BE2C (cell line): ENCODE measurements at regions not wholly inside any gene's neighbourhood (a gene's known extent, or its start where the extent isn't known, plus 50 kb on each side); places are given as distances from the start of the nearest gene placed in this dataset.

Source experiments
- DNase-seq: peaks from one replicate; pipeline ENCODE4 v3.0.0-alpha.2; 2020
- H3K27me3 ChIP-seq: fragments of 250-450 bp; sonication (Bioruptor Pico); 2 replicates; pipeline ENCODE4 v1.5.1; 2020; ENCODE audit warnings: mild to moderate bottlenecking
- H3K36me3 ChIP-seq: fragments of 250-450 bp; sonication (Bioruptor Pico); 2 replicates; pipeline ENCODE4 v1.5.1; 2020; ENCODE audit warnings: mild to moderate bottlenecking
- H3K4me1 ChIP-seq: fragments of 250-450 bp; sonication (Bioruptor Pico); 2 replicates; pipeline ENCODE4 v1.5.1; 2020
- H3K4me3 ChIP-seq: 2 replicates; pipeline ENCODE4 v1.5.1; 2011; ENCODE audit warnings: low read depth, low read length
- H3K9me3 ChIP-seq: fragments of 250-450 bp; sonication (Bioruptor Pico); 2 replicates; pipeline ENCODE4 v1.5.1; 2020
- TF ChIP-seq, protein P1 (sequence below): IDR thresholded peaks from 2 replicates; pipeline ENCODE4 v1.5.1; 2012; ENCODE audit warnings: mild to moderate bottlenecking, low read depth, low read length

DNA sequence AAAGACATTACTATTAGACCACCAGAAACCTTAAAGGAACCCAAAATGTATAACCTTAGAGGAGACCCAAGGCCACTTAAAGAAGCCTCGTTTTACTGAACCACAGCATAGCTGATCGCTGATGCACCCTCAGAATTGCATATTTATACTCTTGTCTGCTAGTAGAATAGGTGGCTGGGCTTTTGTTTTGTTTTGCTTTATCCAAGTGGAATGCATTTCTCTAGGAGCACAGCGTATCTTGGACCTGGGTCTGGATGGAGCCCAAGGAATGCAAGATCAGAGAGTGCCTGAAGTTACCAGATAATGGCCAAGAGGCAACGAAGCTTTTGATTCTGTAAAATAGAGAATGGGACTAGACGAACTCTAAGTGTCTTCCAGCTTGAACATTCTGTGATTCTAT is 129.2 kb upstream of the COL8A1 start:
- Histone ChIP-seq H3K4me1 (no peaks in the 10 kb centered on the region), H3K4me3 (no peak overlapping the region), H3K27me3 (no peaks in the 10 kb centered on the region), H3K36me3 (no peaks in the 10 kb centered on the region), H3K9me3 (no peaks in the 10 kb centered on the region)
- DNase-seq, result no peak
- TF ChIP-seq, protein P1, sequence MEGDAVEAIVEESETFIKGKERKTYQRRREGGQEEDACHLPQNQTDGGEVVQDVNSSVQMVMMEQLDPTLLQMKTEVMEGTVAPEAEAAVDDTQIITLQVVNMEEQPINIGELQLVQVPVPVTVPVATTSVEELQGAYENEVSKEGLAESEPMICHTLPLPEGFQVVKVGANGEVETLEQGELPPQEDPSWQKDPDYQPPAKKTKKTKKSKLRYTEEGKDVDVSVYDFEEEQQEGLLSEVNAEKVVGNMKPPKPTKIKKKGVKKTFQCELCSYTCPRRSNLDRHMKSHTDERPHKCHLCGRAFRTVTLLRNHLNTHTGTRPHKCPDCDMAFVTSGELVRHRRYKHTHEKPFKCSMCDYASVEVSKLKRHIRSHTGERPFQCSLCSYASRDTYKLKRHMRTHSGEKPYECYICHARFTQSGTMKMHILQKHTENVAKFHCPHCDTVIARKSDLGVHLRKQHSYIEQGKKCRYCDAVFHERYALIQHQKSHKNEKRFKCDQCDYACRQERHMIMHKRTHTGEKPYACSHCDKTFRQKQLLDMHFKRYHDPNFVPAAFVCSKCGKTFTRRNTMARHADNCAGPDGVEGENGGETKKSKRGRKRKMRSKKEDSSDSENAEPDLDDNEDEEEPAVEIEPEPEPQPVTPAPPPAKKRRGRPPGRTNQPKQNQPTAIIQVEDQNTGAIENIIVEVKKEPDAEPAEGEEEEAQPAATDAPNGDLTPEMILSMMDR, result no peak

DNA sequence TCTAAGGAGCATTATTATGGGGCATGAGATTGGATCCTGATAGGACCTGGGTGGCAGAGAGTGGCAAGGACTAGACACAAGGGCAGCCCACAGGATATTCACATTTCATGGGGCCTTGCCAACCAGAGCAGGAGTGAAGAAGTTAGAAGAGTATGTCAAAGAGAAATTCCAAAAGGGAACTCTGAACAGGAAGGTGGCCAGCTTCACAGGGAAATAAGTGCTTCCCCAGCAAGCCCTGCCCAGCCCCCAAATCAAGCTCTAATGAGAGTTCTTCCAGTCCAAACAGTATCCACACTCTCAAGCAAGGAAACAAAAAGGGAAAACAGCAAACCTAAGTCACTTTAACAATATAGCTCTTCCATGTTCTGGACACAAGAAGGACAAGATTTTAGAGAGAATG is 130.2 kb upstream of the COL8A1 start:
- no peak overlapping the region for H3K4me3 ChIP-seq
- no peaks in the 10 kb centered on the region for H3K4me1 ChIP-seq
- TF ChIP-seq, protein P1, result no peak
- no peaks in the 10 kb centered on the region for H3K9me3 ChIP-seq
- no peaks in the 10 kb centered on the region for H3K36me3 ChIP-seq
- no peaks in the 10 kb centered on the region for H3K27me3 ChIP-seq
- DNase-seq, result no peak

GRCh38 chr3:99505646-99506269 is 132.6 kb upstream of the COL8A1 start:
- H3K9me3 ChIP-seq, result no peaks in the 10 kb centered on the region
- H3K36me3 ChIP-seq, result no peaks in the 10 kb centered on the region
- no peaks in the 10 kb centered on the region for H3K27me3 ChIP-seq
- no peak overlapping the region for H3K4me3 ChIP-seq
- H3K4me1 ChIP-seq, result no peaks in the 10 kb centered on the region
- TF ChIP-seq, protein P1, result no peak
- no peak for DNase-seq

GRCh38 chr3:99505200-99505599 is 133.2 kb upstream of the COL8A1 start:
- no peaks in the 10 kb centered on the region for H3K9me3 ChIP-seq
- no peak for DNase-seq
- no peak overlapping the region for H3K4me3 ChIP-seq
- H3K36me3 ChIP-seq, result no peaks in the 10 kb centered on the region
- H3K27me3 ChIP-seq, result no peaks in the 10 kb centered on the region
- H3K4me1 ChIP-seq, result no peaks in the 10 kb centered on the region
- TF ChIP-seq, protein P1, result no peak

GRCh38 chr3:99504258-99504657 is 134.1 kb upstream of the COL8A1 start:
- Histone ChIP-seq H3K9me3 (no peaks in the 10 kb centered on the region), H3K27me3 (no peaks in the 10 kb centered on the region; the same call in 1 of the 2 replicates), H3K4me1 (no peaks in the 10 kb centered on the region), H3K4me3 (no peak overlapping the region), H3K36me3 (no peaks in the 10 kb centered on the region)
- TF ChIP-seq, protein P1, result no peak
- DNase-seq, result no peak

GRCh38 chr3:99503350-99503749 is 135.0 kb upstream of the COL8A1 start:
- no peaks in the 10 kb centered on the region for H3K9me3 ChIP-seq
- TF ChIP-seq, protein P1, result no peak
- no peaks in the 10 kb centered on the region; the same call in 1 of the 2 replicates for H3K27me3 ChIP-seq
- no peak for DNase-seq
- H3K36me3 ChIP-seq, result no peaks in the 10 kb centered on the region
- H3K4me3 ChIP-seq, result no peak overlapping the region
- H3K4me1 ChIP-seq, result no peaks in the 10 kb centered on the region
